ENCODE measurements at regions not wholly inside any gene's neighbourhood (a gene's known extent, or its start where the extent isn't known, plus 50 kb on each side); places are given as distances from the start of the nearest gene placed in this dataset.

GRCh38 chr14:26172396-26172795 lies 425.4 kb downstream of the NOVA1 start:
- no peak for DNase-seq (ENCODE audit: extremely low spot score)
- ChIA-PET CTCF (no interaction called here), POLR2A (no interaction called here)
- TF ChIP-seq CTCF (IDR thresholded peaks at IDR 0.05; ENCODE audit: control extremely low read depth, extremely low read depth, low read depth, missing control alignments): no peak

- no peak for DNase-seq (ENCODE audit: extremely low spot score)
- POLR2A ChIA-PET: no interaction called here
- CTCF ChIA-PET: no interaction called here
- no peak for TF ChIP-seq CTCF (IDR thresholded peaks at IDR 0.05; ENCODE audit: control extremely low read depth, extremely low read depth, low read depth, missing control alignments)
Measured at GRCh38 chr14:26170885-26171284, 426.9 kb downstream of the NOVA1 start.

GRCh38 chr14:26163761-26164160 lies 434.1 kb downstream of the NOVA1 start:
- no peak for DNase-seq (ENCODE audit: extremely low spot score)
- ChIA-PET POLR2A (no interaction called here), CTCF (interaction anchor here (1.0 to 1.4 kb wide), 2 partner anchors 10 to 11 kb away, joined by 3 read pairs; no protein-coding TSS in a partner anchor)
- no peak for TF ChIP-seq CTCF (IDR thresholded peaks at IDR 0.05; ENCODE audit: control extremely low read depth, extremely low read depth, low read depth, missing control alignments)

- DNase-seq (ENCODE audit: extremely low spot score): no peak
- ChIA-PET CTCF (no interaction called here), POLR2A (no interaction called here)
- no peak for TF ChIP-seq CTCF (IDR thresholded peaks at IDR 0.05; ENCODE audit: control extremely low read depth, extremely low read depth, low read depth, missing control alignments)
Measured at GRCh38 chr14:26157517-26157916, 440.3 kb downstream of the NOVA1 start.

GRCh38 chr14:26143057-26143456 lies 454.8 kb downstream of the NOVA1 start:
- TF ChIP-seq CTCF (IDR thresholded peaks at IDR 0.05; ENCODE audit: control extremely low read depth, extremely low read depth, low read depth, missing control alignments): no peak
- CTCF ChIA-PET: no interaction called here
- no peak for DNase-seq (ENCODE audit: extremely low spot score)
- POLR2A ChIA-PET: no interaction called here

GRCh38 chr14:26138764-26139445 lies 458.9 kb downstream of the NOVA1 start:
- TF ChIP-seq CTCF (IDR thresholded peaks at IDR 0.05; ENCODE audit: control extremely low read depth, extremely low read depth, low read depth, missing control alignments): no peak
- POLR2A ChIA-PET: no interaction called here
- DNase-seq (ENCODE audit: extremely low spot score): no peak
- CTCF ChIA-PET: no interaction called here
